ENCODE measurements at regions not wholly inside any gene's neighbourhood (a gene's known extent, or its start where the extent isn't known, plus 50 kb on each side); places are given as distances from the start of the nearest gene placed in this dataset.

GRCh38 chr7:54963155-54963554 is 55.7 kb upstream of the EGFR start:
- Mint-ChIP-seq H3K9me3 (ENCODE audit: unreplicated experiment) (peaks cover 11% of the 10 kb centered on the region), H3K4me1 (ENCODE audit: insufficient read depth, unreplicated experiment) (peaks cover 46% of the 10 kb centered on the region), H3K27ac (ENCODE audit: low read depth, unreplicated experiment) (no peak overlapping the region), H3K4me3 (ENCODE audit: unreplicated experiment) (no peak overlapping the region), H3K36me3 (ENCODE audit: insufficient read depth, unreplicated experiment) (peaks cover 6% of the 10 kb centered on the region), H3K27me3 (ENCODE audit: insufficient read depth, unreplicated experiment) (no peaks in the 10 kb centered on the region)
- intact Hi-C loops (cut with micrococcal nuclease), result no loop called here
- no TSS peak for BruUV-seq (replicated peaks)
- ChIA-PET POLR2A (interaction anchor here (0.7 to 8.1 kb wide), 4 partner anchors 17 to 1088 kb away, joined by 4 to 170 read pairs (median 34); partner anchors contain the start of genes EGFR and PSPH), CTCF (interaction anchor here (0.6 to 1.2 kb wide), 4 partner anchors 17 to 623 kb away, joined by 3 to 4 read pairs (median 3); no protein-coding TSS in a partner anchor)
- TF ChIP-seq CTCF (IDR thresholded peaks at IDR 0.05; ENCODE audit: unreplicated experiment), result no peak
- DNase-seq (ENCODE audit: unreplicated experiment), result no peak

- intact Hi-C loops (cut with micrococcal nuclease), result no loop called here
- Mint-ChIP-seq H3K9me3 (ENCODE audit: unreplicated experiment) (peaks cover 11% of the 10 kb centered on the region), H3K4me3 (ENCODE audit: unreplicated experiment) (no peak overlapping the region), H3K27me3 (ENCODE audit: insufficient read depth, unreplicated experiment) (no peaks in the 10 kb centered on the region), H3K4me1 (ENCODE audit: insufficient read depth, unreplicated experiment) (peaks cover 50% of the 10 kb centered on the region), H3K27ac (ENCODE audit: low read depth, unreplicated experiment) (peak overlapping the region; percentile 92), H3K36me3 (ENCODE audit: insufficient read depth, unreplicated experiment) (peaks cover 6% of the 10 kb centered on the region)
- CTCF ChIA-PET, result interaction anchor here (0.6 to 1.2 kb wide), 3 partner anchors 18 to 191 kb away, joined by 3 to 4 read pairs (median 3); no protein-coding TSS in a partner anchor
- POLR2A ChIA-PET, result interaction anchor here (0.6 to 8.1 kb wide), 6 partner anchors 9 to 124 kb away, joined by 3 to 170 read pairs (median 5); partner anchors contain the start of gene EGFR
- DNase-seq (ENCODE audit: unreplicated experiment), result peak; percentile 22
- TF ChIP-seq CTCF (IDR thresholded peaks at IDR 0.05; ENCODE audit: unreplicated experiment), result no peak
- BruUV-seq (replicated peaks), result no TSS peak
Measured at GRCh38 chr7:54964136-54964535, 54.7 kb upstream of the EGFR start.

GRCh38 chr7:54967377-54967776 is 51.4 kb upstream of the EGFR start:
- intact Hi-C loops (cut with micrococcal nuclease), result loop anchor here (1.0 to 5.0 kb wide), 4 partner anchors 53 to 179 kb away; no protein-coding TSS in a partner anchor
- Mint-ChIP-seq H3K27ac (ENCODE audit: low read depth, unreplicated experiment) (peak overlapping the region; percentile 99), H3K36me3 (ENCODE audit: insufficient read depth, unreplicated experiment) (peaks cover 6% of the 10 kb centered on the region), H3K4me3 (ENCODE audit: unreplicated experiment) (peak overlapping the region; percentile 35), H3K4me1 (ENCODE audit: insufficient read depth, unreplicated experiment) (peaks cover 48% of the 10 kb centered on the region), H3K27me3 (ENCODE audit: insufficient read depth, unreplicated experiment) (no peaks in the 10 kb centered on the region), H3K9me3 (ENCODE audit: unreplicated experiment) (peaks cover 25% of the 10 kb centered on the region)
- ChIA-PET POLR2A (interaction anchor here (0.6 to 8.1 kb wide), 17 partner anchors 13 to 208 kb away, joined by 3 to 170 read pairs (median 6); partner anchors contain the start of genes EGFR and SEC61G), CTCF (interaction anchor here (0.7 to 1.2 kb wide), 5 partner anchors 21 to 192 kb away, joined by 3 read pairs; no protein-coding TSS in a partner anchor)
- peak; percentile 93 for DNase-seq (ENCODE audit: unreplicated experiment)
- no peak for TF ChIP-seq CTCF (IDR thresholded peaks at IDR 0.05; ENCODE audit: unreplicated experiment)
- no TSS peak for BruUV-seq (replicated peaks)

- H3K4me3 Mint-ChIP-seq (ENCODE audit: unreplicated experiment), result no peak overlapping the region
- no peak for TF ChIP-seq CTCF (IDR thresholded peaks at IDR 0.05; ENCODE audit: unreplicated experiment)
- peaks cover 6% of the 10 kb centered on the region for H3K36me3 Mint-ChIP-seq (ENCODE audit: insufficient read depth, unreplicated experiment)
- ChIA-PET CTCF (interaction anchor here (0.7 to 1.0 kb wide), 2 partner anchors 21 to 193 kb away, joined by 3 read pairs; no protein-coding TSS in a partner anchor), POLR2A (interaction anchor here (1.2 to 8.1 kb wide), 9 partner anchors 17 to 209 kb away, joined by 4 to 170 read pairs (median 8); partner anchors contain the start of genes EGFR and SEC61G)
- H3K27me3 Mint-ChIP-seq (ENCODE audit: insufficient read depth, unreplicated experiment), result no peaks in the 10 kb centered on the region
- intact Hi-C loops (cut with micrococcal nuclease), result loop anchor here (5.0 kb wide), 1 partner anchor 99 kb away; no protein-coding TSS in a partner anchor
- H3K9me3 Mint-ChIP-seq (ENCODE audit: unreplicated experiment), result peaks cover 29% of the 10 kb centered on the region
- DNase-seq (ENCODE audit: unreplicated experiment), result no peak
- peak overlapping the region; percentile 99 for H3K27ac Mint-ChIP-seq (ENCODE audit: low read depth, unreplicated experiment)
- BruUV-seq (replicated peaks), result no TSS peak
- H3K4me1 Mint-ChIP-seq (ENCODE audit: insufficient read depth, unreplicated experiment), result peaks cover 48% of the 10 kb centered on the region
Measured at GRCh38 chr7:54968018-54968417, 50.8 kb upstream of the EGFR start.
